GM21526 (cell line): ENCODE measurements at regions not wholly inside any gene's neighbourhood (a gene's known extent, or its start where the extent isn't known, plus 50 kb on each side); places are given as distances from the start of the nearest gene placed in this dataset.
"Not testable (repeated sequence)": the region's sequence is repeated elsewhere in the genome, so short reads cannot be mapped to it uniquely, and the experiment has no call there.

ENCODE experiments used
- ATAC-seq: cut with Tn5 transposase; IDR thresholded peaks from one replicate; pipeline ENCODE4 v1.9.1; 2021; ENCODE audit warnings: moderate library complexity; ENCODE audit not compliant: unreplicated experiment, low FRiP score

- no peak for ATAC-seq
Observed at GRCh38 chr5:36778336-36778735, 98.2 kb upstream of the NIPBL start.

- not testable (repeated sequence) for ATAC-seq
Observed at GRCh38 chr5:36782612-36783011, 94.0 kb upstream of the NIPBL start.

- ATAC-seq, result no peak
Observed at GRCh38 chr5:36786448-36787012, 90.0 kb upstream of the NIPBL start.

GRCh38 chr5:36787365-36788093 is 89.0 kb upstream of the NIPBL start:
- no peak for ATAC-seq

GRCh38 chr5:36790847-36791246 is 85.7 kb upstream of the NIPBL start:
- no peak for ATAC-seq

- ATAC-seq, result no peak
Observed at GRCh38 chr5:36792560-36793180, 83.9 kb upstream of the NIPBL start.

- ATAC-seq, result no peak
Observed at GRCh38 chr5:36795366-36795765, 81.2 kb upstream of the NIPBL start.

GRCh38 chr5:36796155-36796554 is 80.4 kb upstream of the NIPBL start:
- no peak for ATAC-seq

- ATAC-seq, result no peak
Observed at GRCh38 chr5:36801523-36801922, 75.0 kb upstream of the NIPBL start.

GRCh38 chr5:36802187-36802586 is 74.4 kb upstream of the NIPBL start:
- ATAC-seq, result no peak

GRCh38 chr5:36813249-36813648 is 63.3 kb upstream of the NIPBL start:
- not testable (repeated sequence) for ATAC-seq

- no peak for ATAC-seq
Observed at GRCh38 chr5:36815871-36816270, 60.7 kb upstream of the NIPBL start.

GRCh38 chr5:36820900-36821299 is 55.7 kb upstream of the NIPBL start:
- no peak for ATAC-seq

GRCh38 chr5:36826694-36827093 is 49.9 kb upstream of the NIPBL start:
- no peak for ATAC-seq
